ENCODE measurements at regions not wholly inside any gene's neighbourhood (a gene's known extent, or its start where the extent isn't known, plus 50 kb on each side); places are given as distances from the start of the nearest gene placed in this dataset.

DNA sequence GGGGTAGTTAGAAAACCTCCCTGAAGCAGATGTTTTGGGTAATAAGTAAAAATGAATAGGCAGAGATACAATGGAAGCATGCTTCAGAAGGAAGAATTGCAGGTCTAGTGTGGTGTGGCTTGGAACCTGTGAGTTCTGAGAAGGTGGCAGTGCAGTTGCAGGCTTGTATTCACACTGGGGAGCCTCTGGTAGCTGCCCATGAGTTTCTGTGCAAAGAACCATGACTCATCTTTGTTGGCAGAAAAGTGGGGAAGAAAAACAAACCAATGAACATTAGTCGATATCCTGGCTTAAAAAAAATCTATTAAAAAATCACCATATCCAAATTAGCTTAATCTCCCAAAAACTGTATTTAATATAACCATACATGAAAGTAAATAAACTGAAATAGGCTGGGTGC is 232.6 kb downstream of the FAT3 start:
- Histone ChIP-seq H3K4me3 (no peak overlapping the region), H3K27me3 (no peaks in the 10 kb centered on the region), H3K27ac (no peak overlapping the region), H3K9me3 (no peaks in the 10 kb centered on the region), H3K36me3 (no peaks in the 10 kb centered on the region), H3K4me1 (peaks cover 0 to 6% (median 0%) of the 10 kb centered on the region in 4 donors)
- WGBS, 5 donors, result 20 to 59% (median 48%) methylated on average over 1 of the region's 1 CpG
- no peak for DNase-seq
- TF ChIP-seq EP300 (IDR thresholded peaks at IDR 0.05) (no peak), POLR2A (IDR thresholded peaks at IDR 0.05) (no peak), POLR2AphosphoS5 (IDR thresholded peaks at IDR 0.05) (no peak)
- TF ChIP-seq, protein P1, sequence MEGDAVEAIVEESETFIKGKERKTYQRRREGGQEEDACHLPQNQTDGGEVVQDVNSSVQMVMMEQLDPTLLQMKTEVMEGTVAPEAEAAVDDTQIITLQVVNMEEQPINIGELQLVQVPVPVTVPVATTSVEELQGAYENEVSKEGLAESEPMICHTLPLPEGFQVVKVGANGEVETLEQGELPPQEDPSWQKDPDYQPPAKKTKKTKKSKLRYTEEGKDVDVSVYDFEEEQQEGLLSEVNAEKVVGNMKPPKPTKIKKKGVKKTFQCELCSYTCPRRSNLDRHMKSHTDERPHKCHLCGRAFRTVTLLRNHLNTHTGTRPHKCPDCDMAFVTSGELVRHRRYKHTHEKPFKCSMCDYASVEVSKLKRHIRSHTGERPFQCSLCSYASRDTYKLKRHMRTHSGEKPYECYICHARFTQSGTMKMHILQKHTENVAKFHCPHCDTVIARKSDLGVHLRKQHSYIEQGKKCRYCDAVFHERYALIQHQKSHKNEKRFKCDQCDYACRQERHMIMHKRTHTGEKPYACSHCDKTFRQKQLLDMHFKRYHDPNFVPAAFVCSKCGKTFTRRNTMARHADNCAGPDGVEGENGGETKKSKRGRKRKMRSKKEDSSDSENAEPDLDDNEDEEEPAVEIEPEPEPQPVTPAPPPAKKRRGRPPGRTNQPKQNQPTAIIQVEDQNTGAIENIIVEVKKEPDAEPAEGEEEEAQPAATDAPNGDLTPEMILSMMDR (IDR thresholded peaks at IDR 0.05), result no peak
- intact Hi-C loops (cut with DNase I; ENCODE audit: low total_unique reads), result no loop called here

DNA sequence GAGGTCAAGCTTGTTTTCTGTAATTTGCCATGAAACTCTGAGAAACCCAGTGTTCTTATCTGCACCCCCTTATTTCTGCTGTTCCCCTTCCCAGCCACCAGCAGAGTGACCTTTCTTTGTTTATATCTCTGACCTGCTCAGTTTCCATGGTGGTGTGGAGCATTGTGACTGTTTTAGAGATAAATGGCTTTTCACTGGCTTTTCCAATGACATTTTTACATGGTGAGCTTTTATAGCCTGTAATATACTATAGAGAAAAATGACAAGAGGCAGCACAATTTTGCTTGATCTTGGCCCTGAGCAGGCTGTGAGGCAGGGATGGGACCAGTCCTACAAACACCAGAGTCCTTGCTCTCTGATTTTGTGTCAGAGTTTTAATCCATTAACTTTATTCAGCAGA is 233.9 kb downstream of the FAT3 start:
- Histone ChIP-seq H3K36me3 (no peaks in the 10 kb centered on the region), H3K9me3 (no peaks in the 10 kb centered on the region), H3K4me1 (peaks cover 0 to 6% (median 0%) of the 10 kb centered on the region in 4 donors), H3K27ac (no peak overlapping the region), H3K4me3 (no peak overlapping the region), H3K27me3 (no peaks in the 10 kb centered on the region)
- TF ChIP-seq, protein P1 (IDR thresholded peaks at IDR 0.05), result no peak
- TF ChIP-seq POLR2A (IDR thresholded peaks at IDR 0.05), result no peak
- no peak for TF ChIP-seq EP300 (IDR thresholded peaks at IDR 0.05)
- no peak for TF ChIP-seq POLR2AphosphoS5 (IDR thresholded peaks at IDR 0.05)
- DNase-seq, result no peak
- intact Hi-C loops (cut with DNase I; ENCODE audit: low total_unique reads), result no loop called here

DNA sequence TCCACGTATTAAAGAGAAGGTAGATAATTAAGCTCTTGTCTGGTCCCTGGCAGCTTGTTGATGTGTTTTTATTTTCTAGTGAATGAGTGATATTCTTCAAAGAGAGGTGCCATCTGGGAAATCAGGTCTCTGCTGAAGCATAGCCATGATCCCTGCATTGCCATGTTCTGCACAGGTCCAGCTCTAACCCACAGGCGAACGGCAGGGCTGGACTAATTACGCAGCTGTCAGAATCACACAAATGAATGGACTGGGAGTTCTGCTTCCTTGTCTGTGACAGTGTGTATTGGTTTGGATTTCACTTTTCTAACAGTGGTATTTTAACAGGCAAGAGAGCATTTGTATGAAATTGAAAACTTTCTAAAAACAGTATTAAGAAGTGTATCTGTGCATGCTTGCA is 235.6 kb downstream of the FAT3 start:
- no peak for DNase-seq
- no peaks in the 10 kb centered on the region for H3K36me3 ChIP-seq
- H3K4me1 ChIP-seq, result peaks cover 0 to 6% (median 0%) of the 10 kb centered on the region in 4 donors
- no peak for TF ChIP-seq POLR2A (IDR thresholded peaks at IDR 0.05)
- TF ChIP-seq EP300 (IDR thresholded peaks at IDR 0.05), result no peak
- TF ChIP-seq, protein P1 (IDR thresholded peaks at IDR 0.05), result no peak
- no peak for TF ChIP-seq POLR2AphosphoS5 (IDR thresholded peaks at IDR 0.05)
- H3K27ac ChIP-seq, result no peak overlapping the region
- no peak overlapping the region for H3K4me3 ChIP-seq
- 78 to 88% (median 80%) methylated on average over 4 of the region's 4 CpGs for WGBS, 5 donors
- no peaks in the 10 kb centered on the region for H3K27me3 ChIP-seq
- intact Hi-C loops (cut with DNase I; ENCODE audit: low total_unique reads), result no loop called here
- no peaks in the 10 kb centered on the region for H3K9me3 ChIP-seq

DNA sequence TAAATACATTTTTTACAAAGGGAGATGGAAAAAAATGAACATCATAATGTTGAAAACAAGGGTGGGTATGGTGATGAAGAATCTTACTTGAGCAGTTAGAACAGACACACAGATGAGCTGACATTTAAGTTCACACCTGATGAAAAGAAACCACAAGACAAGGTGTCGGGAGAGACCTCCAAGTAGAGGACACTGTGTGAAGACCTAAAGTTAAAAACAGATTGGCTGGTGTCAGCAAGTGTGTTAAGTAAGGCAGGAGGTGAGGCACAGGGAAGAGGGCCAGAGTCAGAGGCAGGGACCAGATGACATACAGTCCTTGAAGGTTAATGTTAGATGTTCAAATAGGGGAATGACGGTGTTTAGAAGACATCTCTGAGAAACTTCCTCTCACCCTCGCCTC is 236.8 kb downstream of the FAT3 start:
- Histone ChIP-seq H3K9me3 (no peaks in the 10 kb centered on the region), H3K36me3 (no peaks in the 10 kb centered on the region), H3K4me1 (peaks cover 0 to 6% (median 0%) of the 10 kb centered on the region in 4 donors), H3K4me3 (no peak overlapping the region), H3K27me3 (no peaks in the 10 kb centered on the region), H3K27ac (no peak overlapping the region)
- WGBS, 5 donors, result 82 to 95% (median 86%) methylated on average over 3 of the region's 3 CpGs
- no peak for DNase-seq
- TF ChIP-seq, protein P1 (IDR thresholded peaks at IDR 0.05), result no peak
- TF ChIP-seq POLR2AphosphoS5 (IDR thresholded peaks at IDR 0.05), result no peak
- TF ChIP-seq EP300 (IDR thresholded peaks at IDR 0.05), result no peak
- no peak for TF ChIP-seq POLR2A (IDR thresholded peaks at IDR 0.05)
- intact Hi-C loops (cut with DNase I; ENCODE audit: low total_unique reads), result no loop called here

Data from stomach (tissue), 8 donors.